Prostate gland (tissue), 2 donors: ENCODE measurements at regions not wholly inside any gene's neighbourhood (a gene's known extent, or its start where the extent isn't known, plus 50 kb on each side); places are given as distances from the start of the nearest gene placed in this dataset.

Source experiments
- DNase-seq: peaks from one replicate; pipeline ENCODE4 v3.0.0-alpha.2; 2019; ENCODE audit warnings: low spot score
- H3K27ac ChIP-seq, 2 donors: fragments of 200-600 bp; sonication (generic); 2 replicates each; pipeline ENCODE4 v1.5.1; 2017 to 2019
- H3K27me3 ChIP-seq: fragments of 200-600 bp; sonication (generic); replicated peaks from 2 replicates; pipeline ENCODE4 v1.5.1; 2019; ENCODE audit not compliant: insufficient read depth
- H3K36me3 ChIP-seq, 2 donors: fragments of 200-600 bp; sonication (generic); 1 replicate in 1 of 2; 2 replicates in 1 of 2; pipeline versions ENCODE4 v1.5.1 to v1.8.1; 2017 to 2019
- H3K4me1 ChIP-seq: fragments of 200-600 bp; sonication (generic); replicated peaks from 2 replicates; pipeline ENCODE4 v1.5.1; 2019
- H3K4me3 ChIP-seq, 2 donors: fragments of 200-600 bp; sonication (generic); 2 replicates each; pipeline ENCODE4 v1.5.1; 2017 to 2019
- H3K9me3 ChIP-seq: fragments of 200-600 bp; sonication (generic); 2 replicates; pipeline ENCODE4 v1.5.1; 2017
- CTCF ChIP-seq, 4 experiments: fragments of 200-600 bp in 2 of 4; fragments of 450-650 bp in 2 of 4; sonication (generic) in 2 of 4; IDR thresholded peaks; 1 replicate in 3 of 4; 2 replicates in 1 of 4; pipeline ENCODE4 v1.5.1; 2016 to 2019; ENCODE audit warnings: antibody characterized with exemption in 4 of 4, mild to moderate bottlenecking in 2 of 4, moderate library complexity in 2 of 4
- POLR2A ChIP-seq: fragments of 450-650 bp; IDR thresholded peaks from one replicate; pipeline ENCODE4 v1.6.1; 2016; ENCODE audit warnings: antibody characterized with exemption, mild to moderate bottlenecking
- POLR2AphosphoS5 ChIP-seq: sonication (generic); formaldehyde crosslinking; IDR thresholded peaks from one replicate; pipeline ENCODE4 v1.6.1; 2017; ENCODE audit warnings: antibody characterized with exemption
- WGBS: methylation state at CpG from one replicate; pipeline ENCODE4 v1.1.5; 2018; 5-methylcytosine and 5-hydroxymethylcytosine counted together
- intact Hi-C: fragments of 100-400 bp; cut with DNase I; formaldehyde crosslinking; loops from one replicate; pipeline ENCODE4 v1.14.2; 2022

- Histone ChIP-seq H3K27ac (no peak overlapping the region), H3K36me3 (no peaks in the 10 kb centered on the region), H3K4me1 (no peaks in the 10 kb centered on the region), H3K4me3 (no peak overlapping the region), H3K27me3 (no peaks in the 10 kb centered on the region), H3K9me3 (no peaks in the 10 kb centered on the region)
- 96% methylated on average over 33 of the region's 33 CpGs for WGBS
- TF ChIP-seq POLR2A (no peak), CTCF (IDR thresholded peaks at IDR 0.05) (no peak), POLR2AphosphoS5 (no peak)
- no peak for DNase-seq
- intact Hi-C loops = no loop called here
Measured at GRCh38 chr1:87528754-87529517, 200.3 kb downstream of the LMO4 start.

GRCh38 chr1:87530042-87530807, 201.5 kb downstream of the LMO4 start:
- Histone ChIP-seq H3K27me3 (no peaks in the 10 kb centered on the region), H3K4me1 (no peaks in the 10 kb centered on the region), H3K27ac (no peak overlapping the region), H3K4me3 (no peak overlapping the region), H3K9me3 (no peaks in the 10 kb centered on the region), H3K36me3 (no peaks in the 10 kb centered on the region)
- WGBS = 58% methylated on average over 7 of the region's 7 CpGs
- DNase-seq = no peak
- intact Hi-C loops = no loop called here
- TF ChIP-seq CTCF (IDR thresholded peaks at IDR 0.05) (no peak), POLR2AphosphoS5 (no peak), POLR2A (no peak)

GRCh38 chr1:87535551-87535950, 206.9 kb downstream of the LMO4 start:
- Histone ChIP-seq H3K27me3 (no peaks in the 10 kb centered on the region), H3K4me3 (no peak overlapping the region), H3K36me3 (no peaks in the 10 kb centered on the region), H3K9me3 (no peaks in the 10 kb centered on the region), H3K27ac (no peak overlapping the region), H3K4me1 (no peaks in the 10 kb centered on the region)
- no peak for DNase-seq
- TF ChIP-seq POLR2A (no peak), POLR2AphosphoS5 (no peak), CTCF (IDR thresholded peaks at IDR 0.05) (no peak)
- intact Hi-C loops = no loop called here
- 6% methylated on average over 1 of the region's 1 CpG for WGBS

GRCh38 chr1:87539147-87539546, 210.5 kb downstream of the LMO4 start:
- Histone ChIP-seq H3K27ac (no peak overlapping the region), H3K27me3 (no peaks in the 10 kb centered on the region), H3K4me3 (no peak overlapping the region), H3K4me1 (no peaks in the 10 kb centered on the region), H3K36me3 (no peaks in the 10 kb centered on the region), H3K9me3 (no peaks in the 10 kb centered on the region)
- no peak for DNase-seq
- intact Hi-C loops = no loop called here
- 92% methylated on average over 1 of the region's 1 CpG for WGBS
- TF ChIP-seq POLR2A (no peak), CTCF (IDR thresholded peaks at IDR 0.05) (no peak), POLR2AphosphoS5 (no peak)
